DND-41 (cell line): ENCODE measurements at regions not wholly inside any gene's neighbourhood (a gene's known extent, or its start where the extent isn't known, plus 50 kb on each side); places are given as distances from the start of the nearest gene placed in this dataset.

Experiments used
- ATAC-seq: fragments of 200-7000 bp; cut with Tn5 transposase; 3 replicates; pipeline ENCODE4 v1.9.1; 2021; ENCODE audit warnings: low read depth; ENCODE audit not compliant: insufficient read depth
- DNase-seq: peaks from one replicate; pipeline ENCODE4 v3.0.0-alpha.2; 2020
- H2AFZ ChIP-seq: 2 replicates; pipeline ENCODE4 v1.6.0; 2012; ENCODE audit warnings: low read depth, low read length
- H3K27ac ChIP-seq: 2 replicates; pipeline ENCODE4 v1.5.1; 2012; ENCODE audit warnings: low read length, inconsistent platforms
- H3K27me3 ChIP-seq: fragments of 200-600 bp; sonication (generic); 2 replicates; pipeline ENCODE4 v1.6.0; 2012; ENCODE audit warnings: low read length, mild to moderate bottlenecking, inconsistent platforms; ENCODE audit not compliant: insufficient read depth, poor library complexity
- H3K36me3 ChIP-seq: 2 replicates; pipeline ENCODE4 v1.5.1; 2012; ENCODE audit warnings: low read length, inconsistent platforms; ENCODE audit not compliant: insufficient read depth
- H3K4me1 ChIP-seq: 2 replicates; pipeline ENCODE4 v1.5.1; 2012; ENCODE audit warnings: mild to moderate bottlenecking, low read length; ENCODE audit not compliant: insufficient read depth
- H3K4me2 ChIP-seq: 2 replicates; pipeline ENCODE4 v1.6.0; 2012; ENCODE audit warnings: mild to moderate bottlenecking, moderate library complexity, low read length, inconsistent platforms; ENCODE audit not compliant: insufficient read depth
- H3K4me3 ChIP-seq, 2 experiments: fragments of 200-600 bp in 1 of 2; shearing (Covaris generic) in 1 of 2; 2 replicates each; pipeline ENCODE4 v1.5.1; 2012 to 2016; ENCODE audit warnings: inconsistent platforms in 2 of 2, low read length in 2 of 2, mild to moderate bottlenecking in 2 of 2, low read depth in 1 of 2, moderate library complexity in 1 of 2
- H3K79me2 ChIP-seq: 2 replicates; pipeline ENCODE4 v1.6.0; 2012; ENCODE audit warnings: low read length, inconsistent platforms; ENCODE audit not compliant: insufficient read depth
- H3K9ac ChIP-seq: 2 replicates; pipeline ENCODE4 v1.6.0; 2012; ENCODE audit warnings: low read depth, mild to moderate bottlenecking, inconsistent platforms, low read length, moderate library complexity
- H3K9me3 ChIP-seq: 2 replicates; pipeline ENCODE4 v1.5.1; 2012; ENCODE audit warnings: low read length, moderate library complexity, mild to moderate bottlenecking, inconsistent platforms; ENCODE audit not compliant: insufficient read depth, severe bottlenecking
- H4K20me1 ChIP-seq: 2 replicates; pipeline ENCODE4 v1.6.0; 2012; ENCODE audit warnings: low read length; ENCODE audit not compliant: insufficient read depth
- CTCF ChIP-seq: IDR thresholded peaks from 2 replicates; pipeline ENCODE4 v1.5.1; 2012; ENCODE audit warnings: borderline replicate concordance, low read length, moderate library complexity, mild to moderate bottlenecking; ENCODE audit not compliant: poor library complexity, severe bottlenecking; ENCODE audit errors: extremely low read depth
- EZH2 ChIP-seq: IDR thresholded peaks from 3 replicates; pipeline ENCODE4 v1.6.1; 2012; ENCODE audit warnings: borderline replicate concordance, low read depth, mild to moderate bottlenecking, moderate library complexity, low read length, inconsistent platforms; ENCODE audit not compliant: severe bottlenecking

- no peak for DNase-seq
- no peak overlapping the region for H3K27ac ChIP-seq
- H3K4me1 ChIP-seq: no peaks in the 10 kb centered on the region
- no peaks in the 10 kb centered on the region for H3K27me3 ChIP-seq
- no peak for ATAC-seq
- H3K9ac ChIP-seq: no peak overlapping the region
- no peaks in the 10 kb centered on the region for H3K9me3 ChIP-seq
- TF ChIP-seq CTCF (no peak), EZH2 (no peak)
- H3K4me2 ChIP-seq: no peak overlapping the region
- no peaks in the 10 kb centered on the region for H3K36me3 ChIP-seq
- H3K79me2 ChIP-seq: no peaks in the 10 kb centered on the region
- no peaks in the 10 kb centered on the region for H4K20me1 ChIP-seq
- H3K4me3 ChIP-seq: no peak overlapping the region
- H2AFZ ChIP-seq: no peak overlapping the region
Measured at GRCh38 chr17:71760062-71760720, 360.6 kb upstream of the SOX9 start.

- no peak for ATAC-seq
- Histone ChIP-seq H3K9me3 (no peaks in the 10 kb centered on the region), H4K20me1 (no peaks in the 10 kb centered on the region), H3K9ac (no peak overlapping the region), H3K4me1 (no peaks in the 10 kb centered on the region), H3K79me2 (no peaks in the 10 kb centered on the region), H3K27me3 (no peaks in the 10 kb centered on the region), H2AFZ (no peak overlapping the region), H3K27ac (no peak overlapping the region), H3K36me3 (no peaks in the 10 kb centered on the region), H3K4me2 (no peak overlapping the region), H3K4me3 (no peak overlapping the region)
- TF ChIP-seq EZH2 (no peak), CTCF (no peak)
- no peak for DNase-seq
Measured at GRCh38 chr17:71762526-71762925, 358.3 kb upstream of the SOX9 start.

- no peak overlapping the region for H3K4me2 ChIP-seq
- no peak overlapping the region for H2AFZ ChIP-seq
- TF ChIP-seq CTCF: peak; percentile 36
- TF ChIP-seq EZH2: no peak
- H3K27ac ChIP-seq: no peak overlapping the region
- H3K9ac ChIP-seq: no peak overlapping the region
- ATAC-seq (no peak), DNase-seq (peak; percentile 4)
- H4K20me1 ChIP-seq: no peaks in the 10 kb centered on the region
- no peaks in the 10 kb centered on the region for H3K9me3 ChIP-seq
- no peaks in the 10 kb centered on the region for H3K79me2 ChIP-seq
- H3K36me3 ChIP-seq: no peaks in the 10 kb centered on the region
- H3K4me3 ChIP-seq: no peak overlapping the region
- H3K27me3 ChIP-seq: no peaks in the 10 kb centered on the region
- H3K4me1 ChIP-seq: no peaks in the 10 kb centered on the region
Measured at GRCh38 chr17:71764505-71764904, 356.3 kb upstream of the SOX9 start.
